Heart left ventricle (tissue), 13 donors: ENCODE measurements at regions not wholly inside any gene's neighbourhood (a gene's known extent, or its start where the extent isn't known, plus 50 kb on each side); places are given as distances from the start of the nearest gene placed in this dataset.

Experiments used
- POLR2A ChIP-seq, 2 donors: fragments of 450-650 bp; IDR thresholded peaks; one replicate each; pipeline ENCODE4 v1.6.1; 2017; ENCODE audit warnings: antibody characterized with exemption in 2 of 2, mild to moderate bottlenecking in 2 of 2, moderate library complexity in 2 of 2
- TF ChIP-seq, protein P1 (sequence below), 12 donors: fragments of 200-600 bp; sonication (generic) in 4 of 12; IDR thresholded peaks; one replicate each; pipeline versions ENCODE4 v1.5.0 to v1.8.0; 2018 to 2022; ENCODE audit warnings: antibody characterized with exemption in 12 of 12, mild to moderate bottlenecking in 5 of 12
- donor health status: ischemic (EF 13 %, LVEDD 7.1; RV severe dilation, severe dysfunction).
- donor health status: DM: no; HTN: yes; CAD: no.
- donor health status: DM: no; HTN: no; CAD: no.
- donor health status: ischemic (EF 25% LVEDD 6.9; RV normal size, moderate dysfunction).
- donor health status: ischemic (EF 25% LVEDD 5.7; RV mildly dilated, moderate dysfunction).
- donor health status: ischemic (EF 35%, LVEDD 5.7; RV mildly dilated, moderate dysfunction).
- donor health status: nonischemic (EF 11% LVEDD 7.7; RV severe dilation, severe dysfunction).
- donor health status: DM: yes; HTN: yes; CAD: no.
- donor health status: PGD.
- donor health status: ischemic (EF 29% LVEDD 5.4; RV normal size, mild dysfunction).
- donor health status: nonischemic (EF 23%, LVEDD 6.1; RV moderate dilation, normal function).

DNA sequence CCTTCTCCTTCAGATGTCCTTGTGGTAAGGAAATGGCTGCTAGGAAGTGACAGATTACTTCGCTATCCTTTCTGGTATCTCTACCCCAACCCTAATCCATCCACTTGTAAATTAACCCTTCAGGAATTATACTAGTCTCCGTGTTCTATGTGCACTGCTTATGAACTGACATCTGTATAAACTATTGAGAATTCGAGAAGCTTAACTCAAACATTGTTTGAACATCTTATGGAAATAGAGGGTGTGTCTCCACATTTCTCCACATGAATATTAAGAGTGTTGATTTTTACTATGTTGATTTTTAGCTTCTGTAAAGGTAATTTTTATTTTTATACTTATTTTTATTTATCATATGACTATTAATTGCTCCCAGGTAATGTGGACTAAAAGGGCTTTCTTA is 457.6 kb upstream of the ZNF337 start:
- TF ChIP-seq POLR2A (IDR thresholded peaks at IDR 0.05) = no peak
- TF ChIP-seq, protein P1, sequence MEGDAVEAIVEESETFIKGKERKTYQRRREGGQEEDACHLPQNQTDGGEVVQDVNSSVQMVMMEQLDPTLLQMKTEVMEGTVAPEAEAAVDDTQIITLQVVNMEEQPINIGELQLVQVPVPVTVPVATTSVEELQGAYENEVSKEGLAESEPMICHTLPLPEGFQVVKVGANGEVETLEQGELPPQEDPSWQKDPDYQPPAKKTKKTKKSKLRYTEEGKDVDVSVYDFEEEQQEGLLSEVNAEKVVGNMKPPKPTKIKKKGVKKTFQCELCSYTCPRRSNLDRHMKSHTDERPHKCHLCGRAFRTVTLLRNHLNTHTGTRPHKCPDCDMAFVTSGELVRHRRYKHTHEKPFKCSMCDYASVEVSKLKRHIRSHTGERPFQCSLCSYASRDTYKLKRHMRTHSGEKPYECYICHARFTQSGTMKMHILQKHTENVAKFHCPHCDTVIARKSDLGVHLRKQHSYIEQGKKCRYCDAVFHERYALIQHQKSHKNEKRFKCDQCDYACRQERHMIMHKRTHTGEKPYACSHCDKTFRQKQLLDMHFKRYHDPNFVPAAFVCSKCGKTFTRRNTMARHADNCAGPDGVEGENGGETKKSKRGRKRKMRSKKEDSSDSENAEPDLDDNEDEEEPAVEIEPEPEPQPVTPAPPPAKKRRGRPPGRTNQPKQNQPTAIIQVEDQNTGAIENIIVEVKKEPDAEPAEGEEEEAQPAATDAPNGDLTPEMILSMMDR (IDR thresholded peaks at IDR 0.05) = no peak
